ENCODE measurements at regions not wholly inside any gene's neighbourhood (a gene's known extent, or its start where the extent isn't known, plus 50 kb on each side); places are given as distances from the start of the nearest gene placed in this dataset.
"Not testable (repeated sequence)": the region's sequence is repeated elsewhere in the genome, so short reads cannot be mapped to it uniquely, and the experiment has no call there.

- no peak for ATAC-seq
- TF ChIP-seq CTCF (IDR thresholded peaks at IDR 0.05): no peak
Measured at GRCh38 chr6:104466306-104466705, 393.4 kb downstream of the HACE1 start.

GRCh38 chr6:104462811-104463599, 396.7 kb downstream of the HACE1 start:
- H3K4me3 ChIP-seq: no peak overlapping the region
- ATAC-seq: no peak
- H3K4me1 ChIP-seq (ENCODE audit: low read depth): no peaks in the 10 kb centered on the region
- DNase-seq: no peak
- intact Hi-C loops (cut with DNase I, micrococcal nuclease): no loop called here
- no peaks in the 10 kb centered on the region for H3K9me3 ChIP-seq
- no peak for TF ChIP-seq CTCF (IDR thresholded peaks at IDR 0.05)
- H3K36me3 ChIP-seq (ENCODE audit: low read depth): no peaks in the 10 kb centered on the region

More at GRCh38 chr6:104466306-104466705, 393.4 kb downstream of the HACE1 start:
- no peak for DNase-seq
- Histone ChIP-seq H3K4me1 (ENCODE audit: low read depth) (no peaks in the 10 kb centered on the region), H3K9me3 (no peaks in the 10 kb centered on the region), H3K4me3 (no peak overlapping the region), H3K36me3 (ENCODE audit: low read depth) (no peaks in the 10 kb centered on the region)
- intact Hi-C loops (cut with DNase I, micrococcal nuclease): no loop called here

- intact Hi-C loops (cut with DNase I, micrococcal nuclease): no loop called here
- no peak for ATAC-seq
Measured at GRCh38 chr6:104460738-104461483, 398.8 kb downstream of the HACE1 start.

GRCh38 chr6:104459543-104459942, 400.2 kb downstream of the HACE1 start:
- DNase-seq: no peak
- Histone ChIP-seq H3K4me1 (ENCODE audit: low read depth) (no peaks in the 10 kb centered on the region), H3K4me3 (no peak overlapping the region), H3K9me3 (no peaks in the 10 kb centered on the region), H3K36me3 (ENCODE audit: low read depth) (no peaks in the 10 kb centered on the region)
- no peak for TF ChIP-seq CTCF (IDR thresholded peaks at IDR 0.05)
- no peak for ATAC-seq
- intact Hi-C loops (cut with DNase I, micrococcal nuclease): no loop called here

More at GRCh38 chr6:104460738-104461483, 398.8 kb downstream of the HACE1 start:
- Histone ChIP-seq H3K4me1 (ENCODE audit: low read depth) (no peaks in the 10 kb centered on the region), H3K4me3 (no peak overlapping the region), H3K36me3 (ENCODE audit: low read depth) (no peaks in the 10 kb centered on the region), H3K9me3 (no peaks in the 10 kb centered on the region)
- DNase-seq: no peak
- TF ChIP-seq CTCF (IDR thresholded peaks at IDR 0.05): no peak

GRCh38 chr6:104449918-104450317, 409.8 kb downstream of the HACE1 start:
- no peak overlapping the region for H3K4me3 ChIP-seq
- intact Hi-C loops (cut with DNase I, micrococcal nuclease): no loop called here

GRCh38 chr6:104446101-104447080, 413.3 kb downstream of the HACE1 start:
- intact Hi-C loops (cut with DNase I, micrococcal nuclease): not testable (repeated sequence)

More at GRCh38 chr6:104449918-104450317, 409.8 kb downstream of the HACE1 start:
- Histone ChIP-seq H3K9me3 (no peaks in the 10 kb centered on the region), H3K4me1 (ENCODE audit: low read depth) (no peaks in the 10 kb centered on the region), H3K36me3 (ENCODE audit: low read depth) (no peaks in the 10 kb centered on the region)
- ATAC-seq: no peak
- no peak for TF ChIP-seq CTCF (IDR thresholded peaks at IDR 0.05)
- DNase-seq: no peak

More at GRCh38 chr6:104446101-104447080, 413.3 kb downstream of the HACE1 start:
- not testable (repeated sequence) for H3K4me3 ChIP-seq; H3K36me3 ChIP-seq (ENCODE audit: low read depth); ATAC-seq; H3K9me3 ChIP-seq; DNase-seq; H3K4me1 ChIP-seq (ENCODE audit: low read depth)

All from mucosa of descending colon (tissue), 3 donors.